ENCODE measurements at regions not wholly inside any gene's neighbourhood (a gene's known extent, or its start where the extent isn't known, plus 50 kb on each side); places are given as distances from the start of the nearest gene placed in this dataset.

GRCh38 chr5:86199287-86199686 is 418.5 kb upstream of the COX7C start:
- TF ChIP-seq POLR2A (IDR thresholded peaks at IDR 0.05; ENCODE audit: low read length) = no peak
- no peak for TF ChIP-seq GATA1 (IDR thresholded peaks at IDR 0.05; ENCODE audit: low read depth, low read length)

Data from erythroblast (primary cell).